Endodermal cell (in vitro differentiated cells): ENCODE measurements at regions not wholly inside any gene's neighbourhood (a gene's known extent, or its start where the extent isn't known, plus 50 kb on each side); places are given as distances from the start of the nearest gene placed in this dataset.
"Not testable (repeated sequence)": the region's sequence is repeated elsewhere in the genome, so short reads cannot be mapped to it uniquely, and the experiment has no call there.

Experiments
- DNase-seq: peaks from one replicate; pipeline ENCODE4 v3.0.0-alpha.2; 2017
- H3K27ac ChIP-seq: 2 replicates; pipeline ENCODE4 v1.5.1; 2013; ENCODE audit warnings: mild to moderate bottlenecking, low read depth, low read length, moderate library complexity
- H3K27me3 ChIP-seq: 2 replicates; pipeline ENCODE4 v1.6.1; 2013; ENCODE audit warnings: mild to moderate bottlenecking, low read length, moderate library complexity; ENCODE audit not compliant: insufficient read depth, control insufficient read depth, poor library complexity, severe bottlenecking
- H3K36me3 ChIP-seq: 2 replicates; pipeline ENCODE4 v1.7.0; 2013; ENCODE audit warnings: mild to moderate bottlenecking, low read length, moderate library complexity; ENCODE audit not compliant: control insufficient read depth, insufficient read depth
- H3K4me1 ChIP-seq: one replicate; pipeline ENCODE4 v1.7.0; 2013; ENCODE audit warnings: low read length; ENCODE audit not compliant: control insufficient read depth, insufficient read depth
- H3K4me3 ChIP-seq: 2 replicates; pipeline ENCODE4 v1.5.1; 2013; ENCODE audit warnings: mild to moderate bottlenecking, low read length, moderate library complexity
- H3K9ac ChIP-seq: 2 replicates; pipeline ENCODE4 v1.6.1; 2013; ENCODE audit warnings: mild to moderate bottlenecking, low read length, moderate library complexity; ENCODE audit not compliant: poor library complexity, severe bottlenecking; ENCODE audit errors: extremely low read depth
- H3K9me3 ChIP-seq: 2 replicates; pipeline ENCODE4 v1.6.1; 2013; ENCODE audit warnings: mild to moderate bottlenecking, low read length, moderate library complexity; ENCODE audit not compliant: control insufficient read depth
- H3K27ac Mint-ChIP-seq: 2 replicates; pipeline ENCODE4 v1.8.0; 2020; ENCODE audit warnings: mixed read lengths
- H3K27me3 Mint-ChIP-seq: 2 replicates; pipeline ENCODE4 v1.8.0; 2021; ENCODE audit warnings: mild to moderate bottlenecking, mixed read lengths; ENCODE audit not compliant: insufficient read depth
- H3K36me3 Mint-ChIP-seq: 2 replicates; pipeline ENCODE4 v1.8.0; 2020; ENCODE audit warnings: low read depth, mixed read lengths
- H3K4me1 Mint-ChIP-seq: 2 replicates; pipeline ENCODE4 v1.8.0; 2020; ENCODE audit warnings: mixed read lengths
- H3K4me3 Mint-ChIP-seq: 2 replicates; pipeline ENCODE4 v1.8.0; 2020; ENCODE audit warnings: mild to moderate bottlenecking, moderate library complexity, mixed read lengths
- H3K9me3 Mint-ChIP-seq: 2 replicates; pipeline ENCODE4 v1.8.0; 2020; ENCODE audit warnings: mild to moderate bottlenecking, mixed read lengths
- WGBS, 2 experiments: methylation state at CpG; one replicate each; pipeline versions ENCODE4 v1.1.5 to v1.1.7; 2013; ENCODE audit warnings: missing lambda C conversion rate in 2 of 2, mixed read lengths in 1 of 2; ENCODE audit not compliant: insufficient coverage in 1 of 2, insufficient read length in 1 of 2; 5-methylcytosine and 5-hydroxymethylcytosine counted together
- TF ChIP-seq, protein P1 (sequence below): fragments of 200-600 bp; sonication (generic); conservative IDR thresholded peaks from 2 replicates; pipeline ENCODE4 v1.5.0; 2021; ENCODE audit warnings: antibody characterized with exemption, mild to moderate bottlenecking

DNA sequence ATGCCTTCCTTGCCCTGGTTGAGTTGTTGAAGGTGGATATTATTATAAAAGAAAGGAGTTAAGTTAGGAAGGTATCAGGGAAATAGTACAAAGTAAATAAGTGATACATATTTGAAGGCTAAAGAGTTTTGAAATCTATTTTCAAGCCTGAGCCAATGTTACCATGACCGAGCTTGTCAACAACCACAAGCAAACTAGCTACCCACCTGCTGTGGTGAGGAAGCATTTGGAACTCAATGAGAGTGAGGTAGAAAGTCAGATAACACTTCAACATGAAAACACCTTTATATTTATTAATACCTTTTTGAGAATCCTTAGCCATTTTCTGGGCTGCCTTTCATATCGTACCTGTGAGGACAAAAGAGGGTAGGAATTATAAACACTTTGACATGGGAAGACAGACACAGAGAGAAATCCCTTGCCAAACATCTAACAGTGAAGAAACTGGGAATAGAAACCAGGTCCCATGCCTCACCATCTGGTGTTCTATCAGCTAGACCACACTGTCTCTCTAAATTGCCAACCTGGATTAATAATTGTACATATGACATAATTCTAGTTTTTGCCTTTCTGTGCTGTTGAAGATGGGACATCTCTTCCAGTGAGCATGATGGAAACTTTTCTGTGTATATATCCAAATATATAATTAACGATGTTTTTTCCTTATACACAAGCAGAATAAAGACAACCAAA lies 606.4 kb upstream of the NR3C2 start:
- Histone ChIP-seq H3K27me3 (no peaks in the 10 kb centered on the region), H3K9ac (no peak overlapping the region), H3K4me3 (no peak overlapping the region), H3K9me3 (no peaks in the 10 kb centered on the region), H3K4me1 (no peaks in the 10 kb centered on the region), H3K27ac (no peak overlapping the region), H3K36me3 (no peaks in the 10 kb centered on the region)
- no peaks in the 10 kb centered on the region for H3K4me1 Mint-ChIP-seq
- TF ChIP-seq, protein P1, sequence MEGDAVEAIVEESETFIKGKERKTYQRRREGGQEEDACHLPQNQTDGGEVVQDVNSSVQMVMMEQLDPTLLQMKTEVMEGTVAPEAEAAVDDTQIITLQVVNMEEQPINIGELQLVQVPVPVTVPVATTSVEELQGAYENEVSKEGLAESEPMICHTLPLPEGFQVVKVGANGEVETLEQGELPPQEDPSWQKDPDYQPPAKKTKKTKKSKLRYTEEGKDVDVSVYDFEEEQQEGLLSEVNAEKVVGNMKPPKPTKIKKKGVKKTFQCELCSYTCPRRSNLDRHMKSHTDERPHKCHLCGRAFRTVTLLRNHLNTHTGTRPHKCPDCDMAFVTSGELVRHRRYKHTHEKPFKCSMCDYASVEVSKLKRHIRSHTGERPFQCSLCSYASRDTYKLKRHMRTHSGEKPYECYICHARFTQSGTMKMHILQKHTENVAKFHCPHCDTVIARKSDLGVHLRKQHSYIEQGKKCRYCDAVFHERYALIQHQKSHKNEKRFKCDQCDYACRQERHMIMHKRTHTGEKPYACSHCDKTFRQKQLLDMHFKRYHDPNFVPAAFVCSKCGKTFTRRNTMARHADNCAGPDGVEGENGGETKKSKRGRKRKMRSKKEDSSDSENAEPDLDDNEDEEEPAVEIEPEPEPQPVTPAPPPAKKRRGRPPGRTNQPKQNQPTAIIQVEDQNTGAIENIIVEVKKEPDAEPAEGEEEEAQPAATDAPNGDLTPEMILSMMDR = no peak
- no peaks in the 10 kb centered on the region for H3K9me3 Mint-ChIP-seq
- WGBS, 2 experiments = 100% methylated on average over 1 of the region's 3 CpGs; no CpG with 5 or more reads in 1 of the 2 experiments
- no peak overlapping the region for H3K27ac Mint-ChIP-seq
- H3K36me3 Mint-ChIP-seq = no peaks in the 10 kb centered on the region
- H3K27me3 Mint-ChIP-seq = no peaks in the 10 kb centered on the region
- DNase-seq = no peak
- H3K4me3 Mint-ChIP-seq = no peak overlapping the region

GRCh38 chr4:149047368-149047767 lies 605.2 kb upstream of the NR3C2 start:
- Histone ChIP-seq H3K27ac (no peak overlapping the region), H3K9me3 (no peaks in the 10 kb centered on the region), H3K27me3 (no peaks in the 10 kb centered on the region), H3K4me1 (no peaks in the 10 kb centered on the region), H3K9ac (no peak overlapping the region), H3K4me3 (no peak overlapping the region), H3K36me3 (no peaks in the 10 kb centered on the region)
- Mint-ChIP-seq H3K27me3 (no peaks in the 10 kb centered on the region), H3K9me3 (no peaks in the 10 kb centered on the region), H3K27ac (no peak overlapping the region), H3K4me3 (no peak overlapping the region), H3K36me3 (no peaks in the 10 kb centered on the region), H3K4me1 (no peaks in the 10 kb centered on the region)
- 94 to 100% methylated on average over 1 to 2 of the region's 2 CpGs for WGBS, 2 experiments
- DNase-seq = no peak
- TF ChIP-seq, protein P1 = no peak

- no peak for DNase-seq
- Histone ChIP-seq H3K27ac (no peak overlapping the region), H3K9me3 (no peaks in the 10 kb centered on the region), H3K4me3 (no peak overlapping the region), H3K36me3 (no peaks in the 10 kb centered on the region), H3K27me3 (no peaks in the 10 kb centered on the region), H3K9ac (no peak overlapping the region), H3K4me1 (no peaks in the 10 kb centered on the region)
- Mint-ChIP-seq H3K27ac (no peak overlapping the region), H3K27me3 (no peaks in the 10 kb centered on the region), H3K9me3 (peaks cover 11% of the 10 kb centered on the region), H3K36me3 (no peaks in the 10 kb centered on the region), H3K4me1 (no peaks in the 10 kb centered on the region), H3K4me3 (no peak overlapping the region)
- TF ChIP-seq, protein P1 = no peak
- WGBS, 2 experiments = 91 to 100% methylated on average over 1 to 3 of the region's 3 CpGs
Measured at GRCh38 chr4:149045731-149046130, 603.5 kb upstream of the NR3C2 start.

DNA sequence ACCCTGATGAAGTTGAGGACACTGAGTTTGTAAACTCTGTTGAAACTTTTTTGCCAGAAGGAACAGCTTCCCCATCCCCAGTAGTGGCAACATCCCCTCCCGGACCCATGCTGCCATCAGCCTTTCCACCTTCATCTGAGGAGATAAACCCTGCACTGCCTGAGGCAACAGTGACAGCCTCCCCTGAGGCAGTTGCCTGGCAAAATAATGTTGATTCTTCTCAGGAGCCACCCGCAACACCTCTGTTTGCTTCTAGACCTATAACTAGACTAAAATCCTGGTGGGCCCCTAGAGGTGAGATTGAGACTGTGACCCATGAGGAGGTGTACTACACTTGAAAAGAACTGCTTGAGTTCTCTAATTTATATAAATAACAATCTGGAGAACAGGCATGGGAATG lies 597.6 kb upstream of the NR3C2 start:
- H3K4me3 Mint-ChIP-seq = not testable (repeated sequence)
- 95% methylated on average over 2 of the region's 2 CpGs; no CpG with 5 or more reads in 1 of the 2 experiments for WGBS, 2 experiments

More for the DNA sequence above, 597.6 kb upstream of the NR3C2 start:
- not testable (repeated sequence) for DNase-seq, H3K27me3 ChIP-seq, H3K27ac ChIP-seq, H3K4me3 ChIP-seq, H3K4me1 ChIP-seq, H3K36me3 ChIP-seq, H3K36me3 Mint-ChIP-seq, H3K27ac Mint-ChIP-seq, H3K9me3 ChIP-seq, H3K27me3 Mint-ChIP-seq, H3K9ac ChIP-seq
- peaks cover 23% of the 10 kb centered on the region for H3K9me3 Mint-ChIP-seq
- H3K4me1 Mint-ChIP-seq = peaks cover 13% of the 10 kb centered on the region
